Stimulated activated CD8-positive, alpha-beta memory T cell treated with anti-CD3 and anti-CD28 coated beads, Interleukin-15, amount 100 ng/mL, for 4 hours (primary cell): ENCODE measurements at regions not wholly inside any gene's neighbourhood (a gene's known extent, or its start where the extent isn't known, plus 50 kb on each side); places are given as distances from the start of the nearest gene placed in this dataset.

Experiments used
- DNase-seq, 2 donors: peaks; one replicate each; pipeline ENCODE4 v3.0.0-alpha.2; 2020; ENCODE audit warnings: low read depth in 2 of 2

DNA sequence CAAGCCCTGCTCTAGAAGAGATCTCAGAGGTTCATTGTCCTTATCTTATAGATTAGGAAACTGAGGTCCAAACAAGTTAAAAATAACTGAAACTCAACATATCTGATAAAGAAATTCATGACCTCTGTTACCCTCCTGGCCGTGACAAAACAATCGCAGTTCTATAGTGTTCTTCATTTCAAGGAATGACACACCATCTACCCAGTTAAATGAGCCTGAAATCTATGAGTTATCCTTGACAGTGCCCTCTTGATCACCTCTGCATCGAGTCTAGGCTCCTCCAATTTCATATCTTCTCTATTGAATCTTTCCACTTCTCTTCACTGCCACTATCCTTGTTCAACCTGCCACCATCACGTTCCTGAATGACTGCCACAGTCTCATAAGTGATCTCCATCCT is 325.3 kb upstream of the TEX13C start:
- DNase-seq: no peak

- DNase-seq: no peak
These were observed 315.8 kb upstream of the TEX13C start for GRCh38 chrX:125003746-125004446.

GRCh38 chrX:125004799-125005198 is 314.9 kb upstream of the TEX13C start:
- DNase-seq: no peak

DNA sequence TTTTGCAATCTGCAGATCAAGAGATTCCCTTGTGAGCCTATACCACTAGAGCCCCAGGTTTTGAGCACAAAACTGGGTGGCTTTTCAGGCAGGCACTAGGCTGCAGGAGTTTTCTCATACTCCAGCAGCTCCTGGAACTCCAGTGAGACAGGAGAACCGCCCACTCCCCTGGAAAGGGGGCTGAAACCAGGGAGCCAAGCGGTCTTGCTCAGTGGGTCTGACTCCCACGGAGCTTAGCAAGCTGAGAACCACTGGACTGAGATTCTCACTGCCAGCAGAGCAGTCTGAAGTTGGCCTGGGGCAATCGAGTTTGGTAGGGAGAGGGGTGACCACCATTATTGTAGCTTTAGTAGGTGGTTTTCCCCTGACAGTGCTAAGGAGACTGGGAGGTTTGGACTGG is 313.8 kb upstream of the TEX13C start:
- no peak for DNase-seq

GRCh38 chrX:125006704-125007103 is 313.0 kb upstream of the TEX13C start:
- no peak for DNase-seq

DNA sequence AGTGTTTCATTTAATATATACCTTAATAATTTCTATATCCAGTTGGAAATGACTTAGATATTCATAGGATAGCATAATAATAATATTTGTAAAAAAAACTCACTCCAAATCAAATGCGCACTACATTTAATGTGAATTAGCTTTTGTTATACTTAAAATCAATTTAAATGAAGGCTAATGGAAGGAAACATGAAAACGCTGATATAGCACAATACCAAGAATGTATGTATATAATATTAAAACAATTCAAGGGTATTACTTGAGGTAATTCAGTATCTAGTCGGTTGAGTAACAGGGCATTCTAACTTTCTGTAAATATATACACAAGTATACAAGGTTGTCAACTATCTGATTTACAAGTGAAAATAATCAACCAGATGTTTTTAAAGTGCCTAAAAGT is 307.1 kb upstream of the TEX13C start:
- DNase-seq: no peak

- no peak for DNase-seq
These were observed 290.5 kb upstream of the TEX13C start for GRCh38 chrX:125029131-125029530.
